GM23338 (cell line): ENCODE measurements at regions not wholly inside any gene's neighbourhood (a gene's known extent, or its start where the extent isn't known, plus 50 kb on each side); places are given as distances from the start of the nearest gene placed in this dataset.

Experiments used
- ATAC-seq: fragments of 200-7000 bp; cut with Tn5 transposase; 3 replicates; pipeline ENCODE4 v1.9.1; 2020
- DNase-seq: peaks from one replicate; pipeline ENCODE4 v3.0.0-alpha.2; 2015; ENCODE audit warnings: low spot score
- H2AFZ ChIP-seq: fragments of 200-600 bp; sonication (generic); 2 replicates; pipeline ENCODE4 v1.8.0; 2016; ENCODE audit warnings: antibody characterized with exemption, mild to moderate bottlenecking, moderate library complexity
- H3F3A ChIP-seq: fragments of 200-600 bp; sonication (generic); replicated peaks from 2 replicates; pipeline ENCODE4 v1.8.0; 2017; ENCODE audit warnings: antibody characterized with exemption, mixed run types, low read depth
- H3K27ac ChIP-seq: fragments of 200-600 bp; sonication (generic); 2 replicates; pipeline ENCODE4 v1.6.1; 2016; ENCODE audit warnings: low read depth
- H3K27me3 ChIP-seq: fragments of 200-600 bp; sonication (generic); 2 replicates; pipeline ENCODE4 v1.8.0; 2016; ENCODE audit warnings: mild to moderate bottlenecking, mixed run types, moderate library complexity; ENCODE audit not compliant: insufficient read depth
- H3K36me3 ChIP-seq: fragments of 200-600 bp; sonication (generic); 2 replicates; pipeline ENCODE4 v1.8.0; 2016; ENCODE audit warnings: mild to moderate bottlenecking; ENCODE audit not compliant: insufficient read depth
- H3K4me1 ChIP-seq: fragments of 200-600 bp; sonication (generic); 2 replicates; pipeline ENCODE4 v1.8.0; 2016; ENCODE audit warnings: mild to moderate bottlenecking, moderate library complexity; ENCODE audit not compliant: insufficient read depth
- H3K4me2 ChIP-seq: fragments of 200-600 bp; sonication (generic); 2 replicates; pipeline ENCODE4 v1.7.1; 2017; ENCODE audit warnings: mixed run types
- H3K4me3 ChIP-seq: fragments of 200-600 bp; sonication (generic); 2 replicates; pipeline ENCODE4 v1.6.1; 2016; ENCODE audit warnings: mixed run types
- H3K79me2 ChIP-seq: fragments of 200-600 bp; sonication (generic); replicated peaks from 2 replicates; pipeline ENCODE4 v1.8.0; 2017; ENCODE audit warnings: mild to moderate bottlenecking; ENCODE audit not compliant: insufficient read depth
- H3K9me2 ChIP-seq: fragments of 200-600 bp; sonication (generic); 2 replicates; pipeline ENCODE4 v1.8.0; 2017; ENCODE audit not compliant: insufficient read depth
- H4K20me1 ChIP-seq: fragments of 200-600 bp; sonication (generic); replicated peaks from 2 replicates; pipeline ENCODE4 v1.8.0; 2017; ENCODE audit warnings: mild to moderate bottlenecking; ENCODE audit not compliant: insufficient read depth
- H3K27ac Mint-ChIP-seq: 2 replicates; pipeline ENCODE4 v1.8.0; 2020; ENCODE audit warnings: inconsistent platforms, mild to moderate bottlenecking, moderate library complexity, mixed read lengths
- H3K27me3 Mint-ChIP-seq: 3 replicates; pipeline ENCODE4 v1.8.0; 2022; ENCODE audit warnings: low read depth, mild to moderate bottlenecking, moderate library complexity, mixed read lengths, inconsistent platforms; ENCODE audit not compliant: insufficient read depth, poor library complexity
- H3K36me3 Mint-ChIP-seq: 3 replicates; pipeline ENCODE4 v1.8.0; 2021; ENCODE audit warnings: low read depth, mild to moderate bottlenecking, inconsistent platforms, moderate library complexity, mixed read lengths
- H3K4me1 Mint-ChIP-seq: 3 replicates; pipeline ENCODE4 v1.8.0; 2020; ENCODE audit warnings: mild to moderate bottlenecking, inconsistent platforms, mixed read lengths
- H3K4me3 Mint-ChIP-seq: 3 replicates; pipeline ENCODE4 v1.8.0; 2021; ENCODE audit warnings: moderate library complexity, mild to moderate bottlenecking, inconsistent platforms, mixed read lengths
- H3K9me3 Mint-ChIP-seq: 3 replicates; pipeline ENCODE4 v1.8.0; 2020; ENCODE audit warnings: moderate library complexity, mild to moderate bottlenecking, inconsistent platforms, mixed read lengths
- EZH2 ChIP-seq: fragments of 200-600 bp; sonication (generic); IDR thresholded peaks from one replicate; pipeline ENCODE4 v1.8.0; 2017; ENCODE audit warnings: antibody characterized with exemption, mild to moderate bottlenecking, low read depth; ENCODE audit not compliant: unreplicated experiment
- EZH2phosphoT487 ChIP-seq: fragments of 200-600 bp; sonication (generic); IDR thresholded peaks from one replicate; pipeline ENCODE4 v1.8.1; 2018; ENCODE audit warnings: antibody characterized with exemption; ENCODE audit not compliant: unreplicated experiment
- JUNB ChIP-seq: IDR thresholded peaks from one replicate; pipeline ENCODE4 v1.6.1; 2016; ENCODE audit warnings: antibody characterized with exemption; ENCODE audit not compliant: unreplicated experiment
- NANOG ChIP-seq: IDR thresholded peaks from 2 replicates; pipeline ENCODE4 v1.6.1; 2016; ENCODE audit warnings: antibody characterized with exemption, borderline replicate concordance
- POLR2AphosphoS5 ChIP-seq: IDR thresholded peaks from 2 replicates; pipeline ENCODE4 v1.6.1; 2016; ENCODE audit warnings: antibody characterized with exemption, low read depth
- STAT1 ChIP-seq: IDR thresholded peaks from one replicate; pipeline ENCODE4 v1.6.1; 2016; ENCODE audit warnings: antibody characterized with exemption; ENCODE audit not compliant: unreplicated experiment
- ZNF114 ChIP-seq: fragments of 250-450 bp; sonication (Bioruptor Pico); IDR thresholded peaks from 2 replicates; pipeline ENCODE4 v1.5.0; 2020; ENCODE audit warnings: mild to moderate bottlenecking, moderate library complexity
- ZNF331 ChIP-seq: fragments of 250-450 bp; sonication (Bioruptor Pico); IDR thresholded peaks from 2 replicates; pipeline ENCODE4 v1.5.0; 2020; ENCODE audit warnings: low read depth, mild to moderate bottlenecking, moderate library complexity
- TF ChIP-seq, protein P1 (sequence below), 2 experiments: fragments of 200-600 bp in 1 of 2; sonication (generic) in 1 of 2; conservative IDR thresholded peaks; 2 replicates each; pipeline versions ENCODE4 v1.5.1 to v1.6.1; 2016 to 2017; ENCODE audit warnings: antibody characterized with exemption in 2 of 2, low read depth in 2 of 2, mild to moderate bottlenecking in 2 of 2, moderate library complexity in 1 of 2
- TF ChIP-seq, protein P2 (sequence below): IDR thresholded peaks from 2 replicates; pipeline ENCODE4 v1.6.1; 2016; ENCODE audit warnings: antibody characterized with exemption
- TF ChIP-seq, protein P3 (sequence below): IDR thresholded peaks from one replicate; pipeline ENCODE4 v1.6.1; 2018; ENCODE audit warnings: antibody characterized with exemption; ENCODE audit not compliant: unreplicated experiment
- TF ChIP-seq, protein P4 (sequence below): fragments of 250-450 bp; sonication (Bioruptor Pico); IDR thresholded peaks from 2 replicates; pipeline ENCODE4 v1.5.0; 2020; ENCODE audit warnings: mild to moderate bottlenecking, moderate library complexity

DNA sequence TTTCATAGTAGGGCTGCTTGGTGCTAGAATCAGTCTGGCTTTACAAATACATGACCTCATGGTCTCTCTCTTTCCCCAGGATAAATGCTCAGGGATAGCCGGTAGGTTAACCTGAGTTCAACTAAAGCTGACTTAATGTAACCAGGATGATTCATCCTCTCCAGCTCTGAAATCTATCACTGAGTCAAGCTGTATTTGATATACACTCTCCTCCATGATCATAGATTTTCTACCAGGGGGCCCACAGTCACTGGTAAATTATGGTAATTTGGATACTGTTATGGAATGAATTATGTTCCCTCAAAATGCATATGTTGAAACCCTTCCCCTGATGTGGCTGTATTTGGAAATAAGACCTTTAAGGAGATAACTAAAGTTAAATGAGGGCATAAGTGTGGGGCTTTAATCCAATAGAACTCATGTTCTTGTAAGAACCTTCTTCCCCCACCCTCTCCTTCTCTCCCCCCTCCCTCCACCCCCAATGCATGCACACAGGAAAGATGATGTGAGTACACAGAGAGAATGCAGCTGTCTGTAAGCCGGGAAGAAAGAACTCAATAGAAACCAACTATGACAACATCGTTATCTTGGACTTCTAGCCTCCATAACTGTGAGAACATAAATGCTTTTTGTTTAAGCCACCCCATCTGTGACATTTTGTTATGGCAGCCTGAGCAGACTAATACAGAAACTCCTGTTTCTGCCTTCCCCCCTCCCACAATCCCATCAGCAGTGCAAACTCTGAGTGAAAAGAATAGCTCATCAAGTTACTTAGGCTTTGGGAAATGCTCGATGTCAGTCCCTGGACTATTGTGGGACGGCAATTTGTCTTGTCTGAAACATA, 134.9 kb upstream of the KYNU start:
- Histone ChIP-seq H3K27ac (no peak overlapping the region), H3K4me2 (no peak overlapping the region), H3K27me3 (no peaks in the 10 kb centered on the region), H3F3A (no peaks in the 10 kb centered on the region), H3K79me2 (no peaks in the 10 kb centered on the region), H3K4me3 (no peak overlapping the region), H4K20me1 (no peaks in the 10 kb centered on the region), H2AFZ (no peak overlapping the region), H3K9me2 (0 out of 2 replicates have a peak, but pooled peaks cover 3% of the 10 kb centered on the region), H3K36me3 (no peaks in the 10 kb centered on the region), H3K4me1 (no peaks in the 10 kb centered on the region)
- no peak overlapping the region for H3K4me3 Mint-ChIP-seq
- H3K27me3 Mint-ChIP-seq, result peaks cover 2% of the 10 kb centered on the region
- H3K27ac Mint-ChIP-seq, result no peak overlapping the region
- H3K9me3 Mint-ChIP-seq, result peaks cover 3% of the 10 kb centered on the region; the same call in 2 of the 3 replicates
- no peaks in the 10 kb centered on the region; the same call in 2 of the 3 replicates for H3K36me3 Mint-ChIP-seq
- TF ChIP-seq, protein P1, sequence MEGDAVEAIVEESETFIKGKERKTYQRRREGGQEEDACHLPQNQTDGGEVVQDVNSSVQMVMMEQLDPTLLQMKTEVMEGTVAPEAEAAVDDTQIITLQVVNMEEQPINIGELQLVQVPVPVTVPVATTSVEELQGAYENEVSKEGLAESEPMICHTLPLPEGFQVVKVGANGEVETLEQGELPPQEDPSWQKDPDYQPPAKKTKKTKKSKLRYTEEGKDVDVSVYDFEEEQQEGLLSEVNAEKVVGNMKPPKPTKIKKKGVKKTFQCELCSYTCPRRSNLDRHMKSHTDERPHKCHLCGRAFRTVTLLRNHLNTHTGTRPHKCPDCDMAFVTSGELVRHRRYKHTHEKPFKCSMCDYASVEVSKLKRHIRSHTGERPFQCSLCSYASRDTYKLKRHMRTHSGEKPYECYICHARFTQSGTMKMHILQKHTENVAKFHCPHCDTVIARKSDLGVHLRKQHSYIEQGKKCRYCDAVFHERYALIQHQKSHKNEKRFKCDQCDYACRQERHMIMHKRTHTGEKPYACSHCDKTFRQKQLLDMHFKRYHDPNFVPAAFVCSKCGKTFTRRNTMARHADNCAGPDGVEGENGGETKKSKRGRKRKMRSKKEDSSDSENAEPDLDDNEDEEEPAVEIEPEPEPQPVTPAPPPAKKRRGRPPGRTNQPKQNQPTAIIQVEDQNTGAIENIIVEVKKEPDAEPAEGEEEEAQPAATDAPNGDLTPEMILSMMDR (conservative IDR thresholded peaks at IDR 0.05; ENCODE audit: low read depth in 2 of 2), result no peak
- TF ChIP-seq EZH2 (no peak), EZH2phosphoT487 (no peak), ZNF331 (CRISPR knock-in tag) (no peak), POLR2AphosphoS5 (no peak), STAT1 (no peak), JUNB (no peak), ZNF114 (CRISPR knock-in tag) (no peak), NANOG (no peak)
- TF ChIP-seq, protein P2, sequence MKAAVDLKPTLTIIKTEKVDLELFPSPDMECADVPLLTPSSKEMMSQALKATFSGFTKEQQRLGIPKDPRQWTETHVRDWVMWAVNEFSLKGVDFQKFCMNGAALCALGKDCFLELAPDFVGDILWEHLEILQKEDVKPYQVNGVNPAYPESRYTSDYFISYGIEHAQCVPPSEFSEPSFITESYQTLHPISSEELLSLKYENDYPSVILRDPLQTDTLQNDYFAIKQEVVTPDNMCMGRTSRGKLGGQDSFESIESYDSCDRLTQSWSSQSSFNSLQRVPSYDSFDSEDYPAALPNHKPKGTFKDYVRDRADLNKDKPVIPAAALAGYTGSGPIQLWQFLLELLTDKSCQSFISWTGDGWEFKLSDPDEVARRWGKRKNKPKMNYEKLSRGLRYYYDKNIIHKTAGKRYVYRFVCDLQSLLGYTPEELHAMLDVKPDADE, result no peak
- TF ChIP-seq, protein P3, sequence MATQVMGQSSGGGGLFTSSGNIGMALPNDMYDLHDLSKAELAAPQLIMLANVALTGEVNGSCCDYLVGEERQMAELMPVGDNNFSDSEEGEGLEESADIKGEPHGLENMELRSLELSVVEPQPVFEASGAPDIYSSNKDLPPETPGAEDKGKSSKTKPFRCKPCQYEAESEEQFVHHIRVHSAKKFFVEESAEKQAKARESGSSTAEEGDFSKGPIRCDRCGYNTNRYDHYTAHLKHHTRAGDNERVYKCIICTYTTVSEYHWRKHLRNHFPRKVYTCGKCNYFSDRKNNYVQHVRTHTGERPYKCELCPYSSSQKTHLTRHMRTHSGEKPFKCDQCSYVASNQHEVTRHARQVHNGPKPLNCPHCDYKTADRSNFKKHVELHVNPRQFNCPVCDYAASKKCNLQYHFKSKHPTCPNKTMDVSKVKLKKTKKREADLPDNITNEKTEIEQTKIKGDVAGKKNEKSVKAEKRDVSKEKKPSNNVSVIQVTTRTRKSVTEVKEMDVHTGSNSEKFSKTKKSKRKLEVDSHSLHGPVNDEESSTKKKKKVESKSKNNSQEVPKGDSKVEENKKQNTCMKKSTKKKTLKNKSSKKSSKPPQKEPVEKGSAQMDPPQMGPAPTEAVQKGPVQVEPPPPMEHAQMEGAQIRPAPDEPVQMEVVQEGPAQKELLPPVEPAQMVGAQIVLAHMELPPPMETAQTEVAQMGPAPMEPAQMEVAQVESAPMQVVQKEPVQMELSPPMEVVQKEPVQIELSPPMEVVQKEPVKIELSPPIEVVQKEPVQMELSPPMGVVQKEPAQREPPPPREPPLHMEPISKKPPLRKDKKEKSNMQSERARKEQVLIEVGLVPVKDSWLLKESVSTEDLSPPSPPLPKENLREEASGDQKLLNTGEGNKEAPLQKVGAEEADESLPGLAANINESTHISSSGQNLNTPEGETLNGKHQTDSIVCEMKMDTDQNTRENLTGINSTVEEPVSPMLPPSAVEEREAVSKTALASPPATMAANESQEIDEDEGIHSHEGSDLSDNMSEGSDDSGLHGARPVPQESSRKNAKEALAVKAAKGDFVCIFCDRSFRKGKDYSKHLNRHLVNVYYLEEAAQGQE, result no peak
- TF ChIP-seq, protein P4, sequence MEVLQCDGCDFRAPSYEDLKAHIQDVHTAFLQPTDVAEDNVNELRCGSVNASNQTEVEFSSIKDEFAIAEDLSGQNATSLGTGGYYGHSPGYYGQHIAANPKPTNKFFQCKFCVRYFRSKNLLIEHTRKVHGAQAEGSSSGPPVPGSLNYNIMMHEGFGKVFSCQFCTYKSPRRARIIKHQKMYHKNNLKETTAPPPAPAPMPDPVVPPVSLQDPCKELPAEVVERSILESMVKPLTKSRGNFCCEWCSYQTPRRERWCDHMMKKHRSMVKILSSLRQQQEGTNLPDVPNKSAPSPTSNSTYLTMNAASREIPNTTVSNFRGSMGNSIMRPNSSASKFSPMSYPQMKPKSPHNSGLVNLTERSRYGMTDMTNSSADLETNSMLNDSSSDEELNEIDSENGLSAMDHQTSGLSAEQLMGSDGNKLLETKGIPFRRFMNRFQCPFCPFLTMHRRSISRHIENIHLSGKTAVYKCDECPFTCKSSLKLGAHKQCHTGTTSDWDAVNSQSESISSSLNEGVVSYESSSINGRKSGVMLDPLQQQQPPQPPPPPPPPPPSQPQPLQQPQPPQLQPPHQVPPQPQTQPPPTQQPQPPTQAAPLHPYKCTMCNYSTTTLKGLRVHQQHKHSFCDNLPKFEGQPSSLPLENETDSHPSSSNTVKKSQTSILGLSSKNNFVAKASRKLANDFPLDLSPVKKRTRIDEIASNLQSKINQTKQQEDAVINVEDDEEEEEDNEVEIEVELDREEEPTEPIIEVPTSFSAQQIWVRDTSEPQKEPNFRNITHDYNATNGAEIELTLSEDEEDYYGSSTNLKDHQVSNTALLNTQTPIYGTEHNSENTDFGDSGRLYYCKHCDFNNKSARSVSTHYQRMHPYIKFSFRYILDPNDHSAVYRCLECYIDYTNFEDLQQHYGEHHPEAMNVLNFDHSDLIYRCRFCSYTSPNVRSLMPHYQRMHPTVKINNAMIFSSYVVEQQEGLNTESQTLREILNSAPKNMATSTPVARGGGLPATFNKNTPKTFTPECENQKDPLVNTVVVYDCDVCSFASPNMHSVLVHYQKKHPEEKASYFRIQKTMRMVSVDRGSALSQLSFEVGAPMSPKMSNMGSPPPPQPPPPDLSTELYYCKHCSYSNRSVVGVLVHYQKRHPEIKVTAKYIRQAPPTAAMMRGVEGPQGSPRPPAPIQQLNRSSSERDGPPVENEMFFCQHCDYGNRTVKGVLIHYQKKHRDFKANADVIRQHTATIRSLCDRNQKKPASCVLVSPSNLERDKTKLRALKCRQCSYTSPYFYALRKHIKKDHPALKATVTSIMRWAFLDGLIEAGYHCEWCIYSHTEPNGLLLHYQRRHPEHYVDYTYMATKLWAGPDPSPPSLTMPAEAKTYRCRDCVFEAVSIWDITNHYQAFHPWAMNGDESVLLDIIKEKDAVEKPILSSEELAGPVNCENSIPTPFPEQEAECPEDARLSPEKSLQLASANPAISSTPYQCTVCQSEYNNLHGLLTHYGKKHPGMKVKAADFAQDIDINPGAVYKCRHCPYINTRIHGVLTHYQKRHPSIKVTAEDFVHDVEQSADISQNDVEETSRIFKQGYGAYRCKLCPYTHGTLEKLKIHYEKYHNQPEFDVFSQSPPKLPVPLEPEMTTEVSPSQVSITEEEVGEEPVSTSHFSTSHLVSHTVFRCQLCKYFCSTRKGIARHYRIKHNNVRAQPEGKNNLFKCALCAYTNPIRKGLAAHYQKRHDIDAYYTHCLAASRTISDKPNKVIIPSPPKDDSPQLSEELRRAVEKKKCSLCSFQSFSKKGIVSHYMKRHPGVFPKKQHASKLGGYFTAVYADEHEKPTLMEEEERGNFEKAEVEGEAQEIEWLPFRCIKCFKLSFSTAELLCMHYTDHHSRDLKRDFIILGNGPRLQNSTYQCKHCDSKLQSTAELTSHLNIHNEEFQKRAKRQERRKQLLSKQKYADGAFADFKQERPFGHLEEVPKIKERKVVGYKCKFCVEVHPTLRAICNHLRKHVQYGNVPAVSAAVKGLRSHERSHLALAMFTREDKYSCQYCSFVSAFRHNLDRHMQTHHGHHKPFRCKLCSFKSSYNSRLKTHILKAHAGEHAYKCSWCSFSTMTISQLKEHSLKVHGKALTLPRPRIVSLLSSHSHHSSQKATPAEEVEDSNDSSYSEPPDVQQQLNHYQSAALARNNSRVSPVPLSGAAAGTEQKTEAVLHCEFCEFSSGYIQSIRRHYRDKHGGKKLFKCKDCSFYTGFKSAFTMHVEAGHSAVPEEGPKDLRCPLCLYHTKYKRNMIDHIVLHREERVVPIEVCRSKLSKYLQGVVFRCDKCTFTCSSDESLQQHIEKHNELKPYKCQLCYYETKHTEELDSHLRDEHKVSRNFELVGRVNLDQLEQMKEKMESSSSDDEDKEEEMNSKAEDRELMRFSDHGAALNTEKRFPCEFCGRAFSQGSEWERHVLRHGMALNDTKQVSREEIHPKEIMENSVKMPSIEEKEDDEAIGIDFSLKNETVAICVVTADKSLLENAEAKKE, result no peak
- no peak for DNase-seq
- H3K4me1 Mint-ChIP-seq, result no peaks in the 10 kb centered on the region
- ATAC-seq, result no peak
